NCI-H510A treated with DMSO at 0.1 percent for 48 hours (cell line): ENCODE measurements at regions not wholly inside any gene's neighbourhood (a gene's known extent, or its start where the extent isn't known, plus 50 kb on each side); places are given as distances from the start of the nearest gene placed in this dataset.
"Not testable (repeated sequence)": the region's sequence is repeated elsewhere in the genome, so short reads cannot be mapped to it uniquely, and the experiment has no call there.

ENCODE experiments used
- DNase-seq: peaks from one replicate; lab custom pipeline; 2025; lab: John Stamatoyannopoulos, UW

DNA sequence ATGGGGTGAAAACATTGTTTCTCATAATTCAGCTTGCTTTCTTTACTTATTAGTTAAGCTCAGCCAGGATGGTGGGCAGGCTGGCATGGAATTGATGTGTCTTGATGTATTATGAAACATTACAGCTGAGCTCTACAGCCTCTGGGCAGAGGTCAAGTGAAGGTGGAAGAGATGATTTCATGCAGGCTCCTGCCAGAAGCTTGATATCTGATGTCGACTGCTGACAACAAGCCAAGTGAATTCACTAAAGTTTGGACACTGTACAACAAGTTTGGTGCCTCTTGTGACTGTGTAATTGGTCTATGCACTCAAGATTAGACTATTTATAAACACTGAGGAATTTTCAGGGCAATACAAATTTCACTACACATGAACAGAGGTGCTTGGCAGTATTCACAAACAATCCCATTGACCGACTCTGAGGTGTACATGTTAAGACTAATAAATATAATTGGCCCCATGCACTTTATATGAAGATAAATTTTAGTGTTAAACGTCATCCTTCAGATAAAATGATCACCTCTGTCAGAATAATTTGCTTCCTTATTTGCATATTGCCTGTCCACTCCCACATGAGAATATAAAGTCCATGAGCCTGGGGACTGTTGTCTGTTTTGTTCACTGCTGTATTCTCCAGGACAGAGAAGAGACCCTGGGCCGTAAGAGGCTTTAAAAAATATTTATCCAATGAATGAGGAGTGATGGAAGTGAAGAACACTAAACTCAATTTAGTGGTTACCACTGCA is 612.2 kb downstream of the IQCM start:
- no peak for DNase-seq

DNA sequence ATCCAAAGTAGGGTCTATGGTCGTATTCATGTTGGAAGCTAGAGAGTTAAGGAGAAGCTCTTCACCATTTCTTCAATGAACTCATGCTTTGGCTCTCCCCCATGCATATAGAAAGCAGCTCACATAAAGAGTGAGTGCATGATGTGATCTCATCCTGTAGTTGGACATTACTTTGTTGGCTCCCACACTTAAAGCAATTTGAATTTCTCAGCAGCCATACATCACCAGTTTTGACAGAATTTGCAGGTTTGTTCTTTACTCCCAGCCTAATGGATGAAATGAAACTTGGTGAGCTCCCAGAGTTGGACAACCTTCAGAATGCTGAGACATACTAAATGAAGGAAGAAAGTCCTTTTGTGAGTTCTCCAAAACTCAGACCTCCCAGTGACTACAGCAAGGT is 613.5 kb downstream of the IQCM start:
- DNase-seq = no peak

DNA sequence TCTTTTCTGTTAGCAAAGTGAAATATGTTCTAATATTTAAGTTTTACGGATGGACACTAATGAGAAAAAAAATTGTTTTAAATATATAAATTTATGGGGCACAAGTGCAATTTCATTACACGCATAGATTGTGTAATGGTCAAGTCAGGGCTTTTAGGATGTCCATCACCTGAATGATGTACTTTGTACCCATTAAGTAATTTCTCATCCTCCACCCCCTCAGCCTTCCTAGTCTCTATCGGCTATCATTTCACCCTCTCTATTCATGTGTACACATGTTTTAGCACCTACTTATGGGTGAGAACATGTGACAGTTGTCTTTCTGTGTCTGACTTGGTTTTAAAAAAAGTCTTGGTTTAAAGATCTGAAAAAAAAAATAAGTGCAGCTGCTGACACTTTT is 616.0 kb downstream of the IQCM start:
- no peak for DNase-seq

DNA sequence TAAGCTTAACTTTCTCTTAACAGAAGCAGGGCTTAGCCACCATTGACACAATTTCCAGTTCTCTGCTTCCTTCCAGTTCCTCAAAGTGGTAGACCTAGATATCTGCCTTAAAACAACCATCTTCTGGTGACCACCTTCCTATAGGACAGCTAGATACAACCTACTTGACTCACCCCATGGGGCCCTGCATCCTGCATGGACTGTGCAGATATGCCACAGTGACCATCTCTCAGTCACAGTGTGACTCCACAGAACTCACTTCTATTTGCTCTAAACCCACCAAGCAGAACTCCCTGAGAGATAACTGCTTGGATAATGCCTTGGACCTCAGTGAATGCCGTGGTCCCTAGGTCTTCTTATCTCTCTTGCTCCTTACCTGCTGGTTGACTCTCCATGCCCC is 621.6 kb downstream of the IQCM start:
- no peak for DNase-seq

DNA sequence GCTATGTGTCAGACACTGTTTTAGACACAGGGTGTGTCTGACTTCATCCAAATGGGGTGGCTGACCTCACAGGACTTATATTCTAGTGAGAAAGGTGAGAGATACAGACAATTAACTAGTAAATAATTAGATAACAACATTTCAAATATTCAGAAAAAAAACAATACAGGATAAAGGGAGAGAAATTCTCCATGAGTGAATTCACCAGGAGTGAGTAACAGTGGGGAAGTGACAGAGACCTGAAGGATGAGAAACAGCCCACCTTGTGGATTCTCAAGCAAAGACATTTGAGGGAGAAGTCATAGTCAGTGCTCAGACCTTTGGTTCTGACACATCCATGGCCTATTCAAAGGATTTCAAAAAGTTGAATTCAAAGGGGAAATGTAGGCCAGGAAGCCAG is 627.9 kb downstream of the IQCM start:
- DNase-seq = no peak

DNA sequence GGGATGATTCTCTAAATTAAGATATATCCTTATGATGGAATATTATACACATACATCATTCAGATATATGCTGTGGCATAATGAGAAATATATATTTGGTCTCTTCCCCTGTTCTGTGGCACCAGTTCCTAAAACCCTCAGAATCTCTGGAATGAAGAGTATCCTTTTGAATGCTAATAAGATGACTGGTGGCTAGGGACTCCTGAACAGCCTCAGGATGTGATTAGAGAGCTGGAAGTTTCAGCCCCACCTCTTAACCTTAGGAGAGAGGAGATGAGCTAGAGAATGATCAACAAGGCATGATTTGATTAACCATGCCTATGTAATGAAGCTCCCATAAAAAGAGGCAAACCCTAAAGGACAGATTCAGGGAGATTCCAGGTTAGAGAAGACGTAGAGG is 632.0 kb downstream of the IQCM start:
- no peak for DNase-seq

DNA sequence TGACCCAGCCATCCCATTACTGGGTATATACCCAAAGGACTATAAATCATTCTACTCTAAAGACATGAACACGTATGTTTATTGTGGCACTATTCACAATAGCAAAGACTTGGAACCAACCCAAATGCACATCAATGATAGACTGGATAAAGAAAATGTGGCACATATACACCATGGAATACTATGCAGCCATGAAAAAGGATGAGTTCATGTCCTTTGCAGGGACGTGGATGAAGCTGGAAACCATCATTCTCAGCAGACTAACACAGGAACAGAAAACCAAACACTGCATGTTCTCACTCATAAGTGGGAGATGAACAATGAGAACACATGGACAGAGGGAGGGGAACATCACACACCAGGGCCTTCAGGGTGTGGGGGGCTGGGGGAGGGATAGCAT is 634.2 kb downstream of the IQCM start:
- DNase-seq = not testable (repeated sequence)

DNA sequence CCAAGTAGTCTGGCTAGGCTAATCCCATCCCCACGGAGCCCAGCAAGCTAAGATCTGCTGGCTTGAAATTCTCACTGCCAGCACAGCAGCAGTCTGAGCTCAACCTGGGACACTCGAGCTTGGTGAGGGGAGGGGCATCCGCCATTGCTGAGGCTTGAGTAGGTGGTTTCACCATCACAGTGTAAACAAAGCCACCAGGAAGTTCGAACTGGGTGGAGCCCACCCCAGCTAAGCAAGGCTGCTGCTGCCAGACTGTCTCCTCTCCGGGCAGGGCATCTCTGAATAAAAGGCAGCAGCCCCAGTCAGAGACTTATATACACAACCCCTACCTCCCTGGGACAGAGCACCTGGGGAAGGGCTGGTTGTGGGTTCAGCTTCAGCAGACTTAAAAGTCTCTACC is 639.6 kb downstream of the IQCM start:
- DNase-seq = peak; percentile 23

DNA sequence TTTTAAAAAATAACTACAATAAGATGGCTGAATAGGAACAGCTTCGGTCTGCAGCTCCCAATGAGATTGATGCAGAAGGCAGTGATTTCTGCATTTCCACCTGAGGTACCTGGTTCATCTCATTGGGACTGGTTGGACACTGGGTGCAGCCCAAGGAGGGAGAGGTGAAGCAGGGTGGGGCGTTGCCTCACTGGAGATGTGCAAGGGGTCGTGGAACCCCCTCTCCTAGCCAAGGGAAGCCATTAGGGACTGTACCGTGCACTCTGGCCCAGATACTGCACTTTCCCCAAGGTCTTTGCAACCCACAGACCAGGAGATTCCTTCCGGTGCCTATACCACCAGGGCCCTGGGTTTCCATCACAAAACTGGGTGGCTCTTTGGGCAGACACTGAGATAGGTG is 640.1 kb downstream of the IQCM start:
- no peak for DNase-seq

DNA sequence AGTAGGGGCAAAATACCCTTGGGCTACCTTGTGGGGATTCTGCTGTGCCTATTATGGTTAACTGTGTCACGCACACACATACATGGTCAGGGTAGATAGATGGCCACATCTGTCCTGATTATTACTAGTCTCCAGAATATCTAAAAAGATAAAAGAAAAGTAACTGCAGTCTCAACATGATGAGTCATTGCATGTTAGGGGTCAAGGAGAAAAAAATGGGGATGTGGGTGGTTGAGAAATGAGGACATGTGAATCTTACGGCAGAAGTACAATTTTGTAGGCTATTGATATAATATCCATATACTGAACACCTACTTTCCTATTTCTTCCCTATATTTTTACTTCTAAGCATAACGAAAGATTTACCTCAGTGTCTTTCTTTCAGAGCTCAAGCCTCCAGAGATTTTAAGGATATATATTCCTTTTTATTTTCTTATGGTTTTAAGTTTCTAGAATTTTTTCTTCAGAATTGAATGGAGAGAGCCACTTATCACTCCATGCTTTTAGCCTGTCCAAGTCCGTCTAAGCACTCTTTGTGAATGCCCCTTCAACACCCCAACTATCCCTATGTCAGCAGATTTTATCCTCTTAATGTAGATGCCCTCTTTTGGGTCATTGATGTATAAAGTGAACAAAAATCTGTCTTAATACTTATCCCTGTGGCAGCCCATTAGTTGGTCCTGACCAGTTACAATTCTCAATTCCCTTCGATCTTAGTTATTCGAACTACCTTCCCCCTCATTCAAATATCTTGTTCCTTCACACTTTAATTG is 642.2 kb downstream of the IQCM start:
- DNase-seq = no peak

DNA sequence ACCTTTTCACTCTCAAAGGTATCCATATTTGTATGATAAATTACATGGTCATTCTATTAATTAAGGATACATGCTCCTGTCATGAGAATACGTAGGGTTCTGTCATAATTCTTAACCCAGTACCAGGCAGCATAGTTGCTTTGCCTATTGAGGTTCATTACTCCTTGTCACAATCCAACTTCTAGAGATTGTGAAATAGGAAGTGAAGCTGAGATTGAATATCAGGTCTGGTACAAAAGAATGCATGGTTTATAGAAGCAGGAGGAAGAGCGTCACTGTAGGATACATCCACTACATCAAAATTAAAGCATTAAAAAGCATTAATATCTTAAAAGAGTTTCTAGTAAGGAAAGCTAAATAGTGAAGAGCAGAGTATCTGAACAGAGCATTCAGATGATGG is 647.0 kb downstream of the IQCM start:
- DNase-seq = no peak

DNA sequence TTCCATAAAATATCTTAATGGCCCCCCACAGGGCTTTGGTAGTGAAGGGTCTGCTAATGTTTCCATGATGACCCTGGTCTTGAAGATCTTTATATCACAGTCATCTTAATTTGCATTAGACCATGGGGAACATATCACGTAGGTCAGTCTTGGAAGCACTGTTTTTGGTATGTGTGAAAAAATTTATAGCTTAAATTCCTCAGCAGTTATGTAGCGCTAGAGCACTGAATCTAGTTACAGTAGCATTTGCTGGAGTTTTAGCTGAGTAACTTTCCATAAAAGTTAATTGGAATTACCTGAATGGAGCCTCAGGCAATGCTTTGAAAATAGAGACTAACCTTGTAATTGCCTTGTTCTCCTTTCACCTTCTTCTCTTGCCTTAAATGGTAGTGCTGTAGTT is 648.8 kb downstream of the IQCM start:
- DNase-seq = no peak

DNA sequence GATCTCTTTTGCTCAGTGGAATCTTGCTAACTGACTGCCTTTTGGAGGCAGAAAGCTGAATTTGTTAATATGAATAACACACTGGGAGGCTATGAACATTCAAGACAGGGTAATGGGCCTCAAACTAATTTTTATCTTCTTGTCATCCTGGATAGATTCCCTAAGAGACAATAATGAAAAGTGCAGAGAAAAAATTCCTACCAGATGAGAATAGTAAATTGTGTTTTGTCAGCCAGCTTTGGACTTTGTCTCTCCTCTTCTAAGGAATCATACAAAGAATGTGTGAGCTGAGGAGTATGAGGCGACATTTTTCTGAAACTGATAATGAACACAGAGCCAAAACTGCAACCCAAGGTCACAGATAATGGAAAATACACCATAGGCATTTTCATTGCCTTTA is 649.3 kb downstream of the IQCM start:
- no peak for DNase-seq

DNA sequence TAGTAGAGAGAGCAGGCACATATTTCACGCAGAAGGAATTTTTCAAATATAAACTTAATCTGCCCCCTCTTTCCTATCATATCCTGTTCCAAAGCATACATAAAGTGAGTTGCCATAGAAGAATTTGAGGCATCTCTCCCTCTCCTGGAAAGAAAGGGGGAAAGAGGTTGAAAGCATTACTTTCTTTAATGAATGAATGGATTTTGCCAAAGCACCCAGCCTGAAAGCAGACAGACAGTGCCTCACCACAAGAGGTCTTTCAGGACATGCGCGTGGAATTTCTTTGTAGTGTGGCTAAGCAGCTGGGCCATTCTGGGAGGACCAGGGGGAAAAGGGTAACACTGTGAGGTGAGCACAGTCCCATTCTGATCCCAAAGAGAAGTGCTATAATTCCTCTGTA is 651.4 kb downstream of the IQCM start:
- no peak for DNase-seq

DNA sequence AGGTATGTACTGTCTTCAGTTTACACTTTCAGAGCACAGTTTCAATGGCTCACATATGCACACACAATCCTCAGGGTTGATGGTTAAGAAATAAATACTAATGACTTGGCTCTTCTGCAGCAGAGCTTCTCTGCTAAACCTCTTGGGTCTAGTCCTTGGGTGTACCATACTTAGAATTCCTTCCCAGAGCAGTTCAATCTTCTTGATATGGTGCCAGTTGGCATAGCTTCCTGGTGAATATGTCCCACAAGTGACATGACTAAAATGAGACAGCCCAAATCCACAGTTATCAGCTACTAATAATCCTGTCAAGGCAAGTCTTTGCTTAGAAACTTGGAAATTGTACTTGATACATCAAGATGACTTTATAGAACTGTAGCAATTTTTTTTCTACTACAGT is 654.4 kb downstream of the IQCM start:
- no peak for DNase-seq

DNA sequence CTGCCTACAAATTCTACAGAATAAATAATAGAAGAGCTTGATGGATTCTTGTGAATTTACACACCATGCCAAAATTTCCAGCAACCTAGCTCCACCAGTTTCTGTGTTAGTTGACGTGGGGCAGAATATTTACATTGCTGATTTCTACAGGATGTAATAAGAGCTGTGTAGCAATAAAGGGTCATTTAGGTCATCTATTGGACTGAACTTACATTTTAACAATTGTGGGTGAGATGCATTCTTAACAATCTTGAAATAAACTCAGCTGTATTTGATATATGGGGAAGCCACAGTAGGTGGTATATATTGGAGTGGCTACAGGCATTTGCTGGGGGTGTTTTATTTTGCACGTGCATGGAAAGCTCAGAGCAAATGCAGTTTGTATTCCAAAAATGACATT is 655.3 kb downstream of the IQCM start:
- no peak for DNase-seq

DNA sequence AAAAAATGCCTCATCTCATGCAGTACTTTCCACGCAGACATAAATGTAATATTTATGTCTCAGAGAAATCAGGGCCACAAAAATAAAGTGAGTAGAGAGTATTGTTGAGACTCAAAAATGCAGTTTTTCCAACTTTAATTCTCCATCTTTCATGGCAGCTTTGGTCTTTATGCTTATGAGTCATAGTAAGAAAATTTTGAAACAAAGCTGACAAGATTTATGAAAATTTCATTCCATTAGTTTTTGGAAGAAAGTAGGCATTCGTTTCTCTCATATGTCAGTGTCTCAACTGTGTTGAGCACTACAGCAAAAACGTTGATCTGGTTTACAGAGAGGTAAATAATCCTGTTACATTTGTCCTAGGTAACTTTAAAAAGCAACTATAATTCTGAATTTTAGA is 656.8 kb downstream of the IQCM start:
- no peak for DNase-seq

DNA sequence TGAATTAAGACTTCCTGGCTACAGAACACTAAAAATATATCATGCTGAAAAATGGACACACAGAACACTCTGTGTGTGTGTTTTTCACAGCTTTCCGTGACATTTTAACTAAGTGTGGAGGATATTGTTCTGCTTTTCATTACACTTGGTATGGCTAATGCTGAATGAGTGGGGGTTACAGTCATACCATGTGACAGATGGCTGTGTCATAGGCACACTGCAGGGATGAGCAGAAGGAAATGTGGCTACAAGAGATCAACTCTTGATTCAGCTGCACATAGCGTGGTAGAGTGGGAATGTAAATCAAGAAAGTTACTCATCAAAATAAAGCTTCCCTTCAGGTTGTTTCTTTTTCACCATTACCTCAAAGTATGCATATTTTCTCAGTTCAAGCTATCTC is 669.8 kb downstream of the IQCM start:
- no peak for DNase-seq

DNA sequence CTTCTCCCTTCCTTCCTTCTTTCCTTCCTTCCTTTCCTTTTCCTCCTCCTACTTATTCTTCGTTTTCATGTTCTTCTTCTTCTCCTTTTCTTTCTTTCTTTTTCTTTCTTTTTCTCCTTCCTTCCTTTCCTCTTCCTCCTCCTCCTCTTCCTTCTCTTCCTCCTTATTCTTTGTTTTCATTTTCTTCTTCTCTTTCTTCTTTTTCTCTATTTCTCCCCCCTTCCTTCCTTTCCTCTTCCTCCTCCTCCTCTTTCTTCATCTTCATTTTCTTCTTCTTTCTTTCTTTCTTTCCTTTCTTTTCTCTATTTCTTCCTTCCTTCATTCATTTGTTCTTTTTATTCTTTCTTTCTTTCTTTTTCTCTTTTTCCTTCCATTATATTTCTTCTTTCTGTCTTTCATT is 671.6 kb downstream of the IQCM start:
- DNase-seq = no peak

DNA sequence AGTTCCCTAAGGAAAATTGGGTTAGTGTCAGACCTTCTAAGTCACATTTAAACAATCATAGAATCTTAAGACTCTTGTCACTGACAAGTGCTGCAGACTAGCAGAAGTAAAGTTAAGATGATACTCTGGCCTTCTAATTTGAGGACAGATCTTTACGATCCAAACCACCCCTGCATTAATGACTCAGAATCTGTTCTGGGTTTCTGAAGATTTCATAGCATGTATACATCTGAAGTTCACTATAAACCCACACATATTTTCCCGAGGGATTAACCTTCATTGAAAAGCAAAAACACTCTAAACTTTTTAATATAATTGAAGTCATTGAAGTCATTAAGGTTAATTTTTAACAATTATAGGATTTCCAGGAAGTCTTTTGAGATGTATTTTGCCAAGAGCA is 674.3 kb downstream of the IQCM start:
- DNase-seq = no peak

DNA sequence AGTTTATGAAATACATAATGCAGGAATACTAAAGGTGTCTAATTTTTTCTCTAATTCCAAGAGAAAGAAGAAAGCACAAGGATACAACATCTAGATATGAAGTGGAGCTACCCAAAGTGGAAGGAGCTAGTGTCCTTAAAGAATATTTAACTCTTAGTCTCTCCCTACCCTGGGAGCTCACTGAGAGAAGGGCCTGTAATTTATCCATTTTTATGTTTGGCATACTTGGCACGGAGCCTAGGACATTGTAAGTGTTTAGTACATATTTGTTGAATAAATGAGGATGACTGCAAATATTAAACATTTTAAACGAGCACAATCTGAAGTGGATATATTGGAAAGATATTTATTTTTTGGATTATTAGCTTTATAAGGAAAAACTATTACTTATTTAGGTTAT is 674.8 kb downstream of the IQCM start:
- DNase-seq = no peak

DNA sequence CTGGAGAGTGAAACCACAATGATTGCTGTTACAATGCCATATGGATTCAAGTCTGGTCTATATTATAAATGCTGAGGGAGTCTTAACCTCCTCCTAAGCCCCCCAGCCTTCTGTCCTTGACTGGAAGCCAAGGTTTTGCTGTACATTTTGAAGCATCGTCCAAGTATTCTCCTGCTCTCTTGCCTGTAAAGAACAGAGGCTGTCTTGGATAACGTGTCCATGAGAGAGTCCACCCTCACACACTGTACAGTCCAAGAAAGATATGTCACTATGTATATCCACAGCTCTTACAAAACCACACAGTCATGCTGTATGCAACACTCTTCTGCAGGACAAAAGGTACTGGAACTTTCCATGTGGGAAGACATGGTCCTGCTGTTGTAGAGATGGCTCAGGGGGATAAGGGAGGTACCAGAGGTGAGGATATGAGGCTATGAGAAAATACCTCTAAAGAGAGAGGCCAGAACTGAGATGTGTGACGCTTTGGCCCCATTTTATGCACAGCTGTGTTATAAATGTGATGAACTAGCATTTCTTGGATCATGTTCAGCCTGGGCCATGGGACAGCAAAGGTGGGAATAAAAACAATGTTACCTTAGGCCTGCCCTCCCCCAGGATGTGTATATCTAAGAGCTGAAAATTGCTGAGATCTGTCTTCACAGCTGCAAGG is 678.6 kb downstream of the IQCM start:
- no peak for DNase-seq

DNA sequence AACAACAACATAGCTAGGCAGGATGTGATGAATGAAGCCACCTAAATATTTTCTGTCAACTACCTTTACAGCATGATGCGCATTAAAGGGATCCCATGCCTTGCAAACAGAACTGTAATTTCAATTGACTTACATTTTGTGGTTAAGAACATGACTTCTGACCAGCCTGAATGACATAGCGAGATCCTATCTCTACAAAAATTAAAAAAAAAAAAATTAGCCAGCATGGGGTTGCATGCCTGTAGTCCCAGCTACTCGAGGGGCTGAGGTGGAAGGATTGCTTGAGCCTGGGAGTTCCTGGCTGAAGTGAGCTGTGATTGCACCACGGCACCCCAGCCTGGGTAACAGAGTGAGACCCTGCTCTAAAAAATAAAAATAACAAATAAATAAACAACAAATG is 680.6 kb downstream of the IQCM start:
- DNase-seq = no peak
